ENCODE measurements at regions not wholly inside any gene's neighbourhood (a gene's known extent, or its start where the extent isn't known, plus 50 kb on each side); places are given as distances from the start of the nearest gene placed in this dataset.
A peak's percentile ranks its signal among the peaks of the same experiment; 100 is the strongest.

DNA sequence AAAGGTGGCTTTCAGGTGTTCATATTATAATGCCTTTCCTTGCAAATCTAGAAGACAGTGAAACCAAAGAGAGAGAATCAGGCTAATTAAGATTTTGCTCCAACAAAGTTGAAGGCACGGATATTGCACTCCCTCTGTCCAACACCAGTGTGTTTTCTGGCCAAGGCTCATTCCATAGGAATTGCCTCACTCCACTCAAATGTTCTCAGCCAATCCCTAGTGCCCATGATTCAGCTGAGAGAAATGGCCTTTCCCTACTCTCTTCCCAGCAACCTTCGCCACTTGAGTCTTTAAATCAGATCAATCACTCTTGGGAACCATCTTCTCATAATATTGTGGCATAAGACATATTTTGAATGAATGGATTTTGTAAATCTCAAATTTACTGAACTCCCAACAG lies 768.2 kb upstream of the ACVR2A start:
- Histone ChIP-seq H3K4me3 (replicated peaks in 1 of 4; ENCODE audit: control extremely low read depth in 1 of 4, insufficient read depth in 1 of 4, low read depth in 3 of 4, low read length in 4 of 4) (no peak overlapping the region), H3K27me3 (ENCODE audit: control insufficient read depth, insufficient read depth, low read length) (no peaks in the 10 kb centered on the region), H2AFZ (ENCODE audit: low read length) (no peak overlapping the region), H3K4me2 (ENCODE audit: extremely low read depth, insufficient read depth, low read length) (no peak overlapping the region), H3K27ac (ENCODE audit: insufficient read depth, low read length) (no peak overlapping the region), H3K9me3 (ENCODE audit: control insufficient read depth, insufficient read depth, low read depth, low read length) (no peaks in the 10 kb centered on the region), H3K79me2 (ENCODE audit: control insufficient read depth, insufficient read depth, low read length) (no peaks in the 10 kb centered on the region), H4K20me1 (ENCODE audit: control insufficient read depth, extremely low read depth, insufficient read depth, low read length) (no peaks in the 10 kb centered on the region), H3K9ac (ENCODE audit: insufficient read depth, low read length) (no peak overlapping the region), H3K4me1 (ENCODE audit: control insufficient read depth, extremely low read depth, insufficient read depth, low read length) (no peaks in the 10 kb centered on the region), H3K36me3 (ENCODE audit: control insufficient read depth, insufficient read depth, low read length) (no peaks in the 10 kb centered on the region)
- DNase-seq (ENCODE audit: low read depth in 2 of 2) = peak; percentile 71 to 86
- no peak for TF ChIP-seq EZH2 (IDR thresholded peaks at IDR 0.05; ENCODE audit: low read length, missing control alignments)
- TF ChIP-seq, protein P1, sequence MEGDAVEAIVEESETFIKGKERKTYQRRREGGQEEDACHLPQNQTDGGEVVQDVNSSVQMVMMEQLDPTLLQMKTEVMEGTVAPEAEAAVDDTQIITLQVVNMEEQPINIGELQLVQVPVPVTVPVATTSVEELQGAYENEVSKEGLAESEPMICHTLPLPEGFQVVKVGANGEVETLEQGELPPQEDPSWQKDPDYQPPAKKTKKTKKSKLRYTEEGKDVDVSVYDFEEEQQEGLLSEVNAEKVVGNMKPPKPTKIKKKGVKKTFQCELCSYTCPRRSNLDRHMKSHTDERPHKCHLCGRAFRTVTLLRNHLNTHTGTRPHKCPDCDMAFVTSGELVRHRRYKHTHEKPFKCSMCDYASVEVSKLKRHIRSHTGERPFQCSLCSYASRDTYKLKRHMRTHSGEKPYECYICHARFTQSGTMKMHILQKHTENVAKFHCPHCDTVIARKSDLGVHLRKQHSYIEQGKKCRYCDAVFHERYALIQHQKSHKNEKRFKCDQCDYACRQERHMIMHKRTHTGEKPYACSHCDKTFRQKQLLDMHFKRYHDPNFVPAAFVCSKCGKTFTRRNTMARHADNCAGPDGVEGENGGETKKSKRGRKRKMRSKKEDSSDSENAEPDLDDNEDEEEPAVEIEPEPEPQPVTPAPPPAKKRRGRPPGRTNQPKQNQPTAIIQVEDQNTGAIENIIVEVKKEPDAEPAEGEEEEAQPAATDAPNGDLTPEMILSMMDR (conservative IDR thresholded peaks at IDR 0.05 in 1 of 2, IDR thresholded peaks at IDR 0.05 in 1 of 2; ENCODE audit: low read depth in 1 of 2, low read length in 2 of 2) = peak in 1 of 2 donors; percentile 6

DNA sequence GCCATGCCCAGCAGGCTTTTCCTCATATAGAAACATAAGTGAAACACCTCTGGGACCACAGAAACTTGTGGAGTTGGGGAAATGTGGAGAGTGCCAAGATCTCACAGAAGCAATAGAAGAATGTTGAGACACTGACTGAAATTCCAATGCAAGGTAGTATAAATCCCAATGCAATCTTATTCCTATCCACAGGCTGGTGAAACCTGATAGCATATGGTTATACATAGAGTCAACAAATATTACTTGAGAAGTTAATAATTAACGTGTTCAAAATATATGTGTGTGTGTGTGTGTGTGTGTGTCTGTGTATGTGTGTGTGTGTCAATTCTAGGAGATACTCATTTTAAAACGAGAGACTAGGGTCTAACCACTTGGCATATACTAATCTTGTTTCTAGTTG lies 776.8 kb upstream of the ACVR2A start:
- Histone ChIP-seq H3K36me3 (ENCODE audit: control insufficient read depth, insufficient read depth, low read length) (no peaks in the 10 kb centered on the region), H3K27me3 (ENCODE audit: control insufficient read depth, insufficient read depth, low read length) (no peaks in the 10 kb centered on the region), H3K9me3 (ENCODE audit: control insufficient read depth, insufficient read depth, low read depth, low read length) (no peaks in the 10 kb centered on the region), H3K9ac (ENCODE audit: insufficient read depth, low read length) (no peak overlapping the region), H3K4me3 (replicated peaks in 1 of 4; ENCODE audit: control extremely low read depth in 1 of 4, insufficient read depth in 1 of 4, low read depth in 3 of 4, low read length in 4 of 4) (no peak overlapping the region), H2AFZ (ENCODE audit: low read length) (no peak overlapping the region), H3K27ac (ENCODE audit: insufficient read depth, low read length) (no peak overlapping the region), H3K4me2 (ENCODE audit: extremely low read depth, insufficient read depth, low read length) (no peak overlapping the region), H3K4me1 (ENCODE audit: control insufficient read depth, extremely low read depth, insufficient read depth, low read length) (no peaks in the 10 kb centered on the region), H3K79me2 (ENCODE audit: control insufficient read depth, insufficient read depth, low read length) (no peaks in the 10 kb centered on the region), H4K20me1 (ENCODE audit: control insufficient read depth, extremely low read depth, insufficient read depth, low read length) (no peaks in the 10 kb centered on the region)
- TF ChIP-seq, protein P1 (conservative IDR thresholded peaks at IDR 0.05 in 1 of 2, IDR thresholded peaks at IDR 0.05 in 1 of 2; ENCODE audit: low read depth in 1 of 2, low read length in 2 of 2) = no peak
- no peak for TF ChIP-seq EZH2 (IDR thresholded peaks at IDR 0.05; ENCODE audit: low read length, missing control alignments)
- no peak for DNase-seq (ENCODE audit: low read depth in 2 of 2)

GRCh38 chr2:147067136-147067535 lies 777.7 kb upstream of the ACVR2A start:
- TF ChIP-seq, protein P1 (conservative IDR thresholded peaks at IDR 0.05 in 1 of 2, IDR thresholded peaks at IDR 0.05 in 1 of 2; ENCODE audit: low read depth in 1 of 2, low read length in 2 of 2) = no peak
- no peak for TF ChIP-seq EZH2 (IDR thresholded peaks at IDR 0.05; ENCODE audit: low read length, missing control alignments)
- no peak for DNase-seq (ENCODE audit: low read depth in 2 of 2)
- Histone ChIP-seq H3K79me2 (ENCODE audit: control insufficient read depth, insufficient read depth, low read length) (no peaks in the 10 kb centered on the region), H3K4me1 (ENCODE audit: control insufficient read depth, extremely low read depth, insufficient read depth, low read length) (no peaks in the 10 kb centered on the region), H3K4me3 (replicated peaks in 1 of 4; ENCODE audit: control extremely low read depth in 1 of 4, insufficient read depth in 1 of 4, low read depth in 3 of 4, low read length in 4 of 4) (no peak overlapping the region), H4K20me1 (ENCODE audit: control insufficient read depth, extremely low read depth, insufficient read depth, low read length) (no peaks in the 10 kb centered on the region), H3K9me3 (ENCODE audit: control insufficient read depth, insufficient read depth, low read depth, low read length) (no peaks in the 10 kb centered on the region), H3K27ac (ENCODE audit: insufficient read depth, low read length) (no peak overlapping the region), H3K9ac (ENCODE audit: insufficient read depth, low read length) (no peak overlapping the region), H3K36me3 (ENCODE audit: control insufficient read depth, insufficient read depth, low read length) (no peaks in the 10 kb centered on the region), H3K4me2 (ENCODE audit: extremely low read depth, insufficient read depth, low read length) (no peak overlapping the region), H2AFZ (ENCODE audit: low read length) (no peak overlapping the region), H3K27me3 (ENCODE audit: control insufficient read depth, insufficient read depth, low read length) (no peaks in the 10 kb centered on the region)

Data from fibroblast of lung (primary cell).